ENCODE measurements at regions not wholly inside any gene's neighbourhood (a gene's known extent, or its start where the extent isn't known, plus 50 kb on each side); places are given as distances from the start of the nearest gene placed in this dataset.

DNA sequence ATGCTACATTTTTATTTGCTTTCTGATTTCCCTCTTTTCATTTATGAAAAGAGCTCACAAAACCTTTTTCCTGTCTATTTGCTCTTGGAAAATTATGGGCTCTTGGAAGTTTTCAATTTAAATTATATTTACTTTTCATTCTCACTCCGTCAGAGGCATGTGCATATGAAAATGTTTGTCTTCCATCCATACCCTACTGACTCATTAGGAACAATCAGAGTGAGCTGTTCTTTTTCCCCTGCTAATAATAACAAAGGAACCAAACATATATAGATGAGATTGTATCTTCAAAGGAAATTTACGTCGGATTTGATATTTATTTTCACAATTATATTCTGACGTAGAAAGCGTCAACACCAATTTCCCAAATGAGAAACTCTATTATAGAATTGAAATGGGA, 1101.2 kb downstream of the TSN start:
- Histone ChIP-seq H3K4me1 (ENCODE audit: insufficient read depth, low read length) (peaks cover 5% of the 10 kb centered on the region; the same call in 1 of the 2 replicates), H3K27me3 (ENCODE audit: insufficient read depth, low read length) (no peaks in the 10 kb centered on the region), H3K27ac (ENCODE audit: low read depth, low read length) (no peak overlapping the region), H3K4me3 (ENCODE audit: low read length) (no peak overlapping the region), H3K9me3 (ENCODE audit: insufficient read depth, low read depth, low read length) (no peaks in the 10 kb centered on the region), H3K9ac (ENCODE audit: low read depth, low read length) (no peak overlapping the region), H3K36me3 (ENCODE audit: insufficient read depth, low read length) (no peaks in the 10 kb centered on the region)
- 100% methylated on average over 2 of the region's 5 CpGs for WGBS

- Histone ChIP-seq H3K9me3 (ENCODE audit: insufficient read depth, low read depth, low read length) (no peaks in the 10 kb centered on the region), H3K27me3 (ENCODE audit: insufficient read depth, low read length) (no peaks in the 10 kb centered on the region), H3K9ac (ENCODE audit: low read depth, low read length) (no peak overlapping the region), H3K36me3 (ENCODE audit: insufficient read depth, low read length) (no peaks in the 10 kb centered on the region), H3K4me1 (ENCODE audit: insufficient read depth, low read length) (peaks cover 5% of the 10 kb centered on the region; the same call in 1 of the 2 replicates), H3K27ac (ENCODE audit: low read depth, low read length) (no peak overlapping the region), H3K4me3 (ENCODE audit: low read length) (no peak overlapping the region)
- WGBS: 100% methylated on average over 1 of the region's 2 CpGs
These were observed 1102.7 kb downstream of the TSN start for GRCh38 chr2:122858075-122858702.

DNA sequence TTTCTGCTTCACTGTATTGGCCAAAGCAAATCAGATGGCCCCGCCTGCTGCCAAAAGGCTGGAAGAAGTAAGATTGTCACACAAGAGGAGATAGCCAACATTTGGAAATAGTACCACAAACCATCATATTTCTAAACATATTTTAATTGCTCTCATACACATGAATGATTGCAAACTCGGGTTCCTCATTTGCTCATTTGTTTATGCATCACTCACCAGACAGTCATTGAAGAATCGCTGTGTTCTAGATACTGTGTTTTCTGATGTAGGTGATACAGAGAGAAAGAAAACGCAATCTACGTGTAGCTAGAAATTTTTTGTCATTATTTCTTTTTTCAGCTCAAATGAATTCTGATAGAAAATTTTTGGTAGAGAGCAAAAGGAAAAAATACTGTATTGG, 1103.4 kb downstream of the TSN start:
- Histone ChIP-seq H3K27me3 (ENCODE audit: insufficient read depth, low read length) (no peaks in the 10 kb centered on the region), H3K4me1 (ENCODE audit: insufficient read depth, low read length) (peaks cover 5% of the 10 kb centered on the region; the same call in 1 of the 2 replicates), H3K9me3 (ENCODE audit: insufficient read depth, low read depth, low read length) (no peaks in the 10 kb centered on the region), H3K4me3 (ENCODE audit: low read length) (no peak overlapping the region), H3K36me3 (ENCODE audit: insufficient read depth, low read length) (no peaks in the 10 kb centered on the region), H3K27ac (ENCODE audit: low read depth, low read length) (no peak overlapping the region), H3K9ac (ENCODE audit: low read depth, low read length) (no peak overlapping the region)
- WGBS: 96% methylated on average over 5 of the region's 5 CpGs

DNA sequence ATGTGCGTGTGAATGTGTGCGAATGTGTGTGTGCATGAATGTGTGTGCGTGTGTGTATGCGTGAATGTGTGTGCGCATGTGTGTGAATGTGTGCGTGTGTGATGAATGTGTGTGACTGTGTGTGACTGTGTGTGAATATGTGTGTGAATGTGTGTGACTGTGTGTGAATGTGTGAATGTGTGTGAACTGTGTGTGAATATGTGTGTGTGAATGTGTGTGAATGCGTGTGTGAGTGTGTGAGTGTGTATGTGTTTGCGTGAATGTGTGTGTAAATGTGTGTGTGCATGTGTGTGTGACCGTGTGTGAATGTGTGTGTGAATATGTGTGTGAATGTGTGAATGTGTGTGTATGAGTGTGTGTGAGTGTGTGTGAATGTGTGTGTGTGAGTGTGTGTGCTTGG, 1103.8 kb downstream of the TSN start:
- peaks cover 5% of the 10 kb centered on the region; the same call in 1 of the 2 replicates for H3K4me1 ChIP-seq (ENCODE audit: insufficient read depth, low read length)
- H3K9ac ChIP-seq (ENCODE audit: low read depth, low read length): no peak overlapping the region
- H3K27ac ChIP-seq (ENCODE audit: low read depth, low read length): no peak overlapping the region
- 83% methylated on average over 9 of the region's 9 CpGs for WGBS
- H3K9me3 ChIP-seq (ENCODE audit: insufficient read depth, low read depth, low read length): no peaks in the 10 kb centered on the region
- no peak overlapping the region for H3K4me3 ChIP-seq (ENCODE audit: low read length)
- H3K36me3 ChIP-seq (ENCODE audit: insufficient read depth, low read length): no peaks in the 10 kb centered on the region
- no peaks in the 10 kb centered on the region for H3K27me3 ChIP-seq (ENCODE audit: insufficient read depth, low read length)

DNA sequence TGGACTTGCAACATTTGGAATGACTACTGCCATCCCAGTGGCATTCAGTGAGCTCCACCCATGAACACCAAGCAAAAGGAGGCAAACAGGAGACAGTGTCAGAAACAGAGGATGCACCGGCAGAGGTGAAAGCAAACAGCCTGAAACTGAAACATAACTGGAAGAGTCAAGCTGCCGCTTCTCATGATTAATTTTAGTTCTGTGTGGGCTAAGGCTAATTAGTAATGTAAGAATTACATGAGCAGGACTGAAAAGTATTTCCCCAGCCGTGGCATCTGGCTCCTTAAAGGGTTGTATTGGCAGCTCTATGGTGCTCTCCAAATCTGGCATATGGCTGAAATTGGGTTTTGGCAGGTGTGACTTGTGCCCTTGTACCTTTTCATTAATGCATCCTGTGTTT, 1108.1 kb downstream of the TSN start:
- Histone ChIP-seq H3K9ac (ENCODE audit: low read depth, low read length) (no peak overlapping the region), H3K4me1 (ENCODE audit: insufficient read depth, low read length) (no peaks in the 10 kb centered on the region), H3K27ac (ENCODE audit: low read depth, low read length) (no peak overlapping the region), H3K36me3 (ENCODE audit: insufficient read depth, low read length) (no peaks in the 10 kb centered on the region), H3K27me3 (ENCODE audit: insufficient read depth, low read length) (no peaks in the 10 kb centered on the region), H3K9me3 (ENCODE audit: insufficient read depth, low read depth, low read length) (no peaks in the 10 kb centered on the region), H3K4me3 (ENCODE audit: low read length) (no peak overlapping the region)
- 95% methylated on average over 3 of the region's 3 CpGs for whole genome bisulfite sequencing

DNA sequence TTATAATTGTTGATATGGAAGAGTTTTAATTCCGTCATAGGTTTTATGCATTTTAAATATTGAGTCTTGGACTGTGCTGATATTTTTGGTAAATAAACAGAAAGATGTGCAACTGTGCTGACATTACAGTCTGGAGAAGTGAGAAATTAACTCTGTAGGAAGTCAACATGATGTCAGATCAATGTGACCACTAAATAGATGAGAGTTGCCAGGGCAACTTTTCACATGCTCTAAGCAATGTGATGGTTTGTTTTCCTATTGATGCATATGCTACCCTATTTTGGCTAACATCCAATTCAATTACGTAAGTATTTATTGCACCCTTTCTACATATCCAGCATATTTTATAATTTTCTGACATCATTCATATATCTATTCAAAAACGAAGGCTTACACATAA, 1109.3 kb downstream of the TSN start:
- Histone ChIP-seq H3K27ac (ENCODE audit: low read depth, low read length) (no peak overlapping the region), H3K36me3 (ENCODE audit: insufficient read depth, low read length) (no peaks in the 10 kb centered on the region), H3K9me3 (ENCODE audit: insufficient read depth, low read depth, low read length) (no peaks in the 10 kb centered on the region), H3K4me1 (ENCODE audit: insufficient read depth, low read length) (no peaks in the 10 kb centered on the region), H3K9ac (ENCODE audit: low read depth, low read length) (no peak overlapping the region), H3K4me3 (ENCODE audit: low read length) (no peak overlapping the region), H3K27me3 (ENCODE audit: insufficient read depth, low read length) (no peaks in the 10 kb centered on the region)
- WGBS: 95% methylated on average over 3 of the region's 3 CpGs

DNA sequence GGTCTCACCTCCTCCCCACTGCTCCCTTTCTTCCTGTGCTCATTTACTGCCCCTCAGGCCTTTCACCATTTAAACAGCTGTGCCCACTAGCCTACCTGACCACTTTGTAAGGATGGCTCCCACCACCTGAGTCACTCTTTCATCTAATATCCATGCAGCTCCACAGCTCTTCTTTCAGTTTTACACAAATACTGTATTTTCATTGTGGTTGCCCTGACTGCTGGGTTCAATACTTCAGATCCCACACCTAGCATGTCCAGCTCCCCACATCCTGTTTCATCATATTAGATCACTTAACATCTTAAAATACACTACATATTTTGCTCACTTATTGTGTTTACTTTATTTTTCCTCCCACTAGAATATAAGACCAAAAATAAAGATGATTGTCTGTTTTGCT, 1110.6 kb downstream of the TSN start:
- Histone ChIP-seq H3K36me3 (ENCODE audit: insufficient read depth, low read length) (no peaks in the 10 kb centered on the region), H3K4me3 (ENCODE audit: low read length) (no peak overlapping the region), H3K9ac (ENCODE audit: low read depth, low read length) (no peak overlapping the region), H3K27me3 (ENCODE audit: insufficient read depth, low read length) (no peaks in the 10 kb centered on the region), H3K27ac (ENCODE audit: low read depth, low read length) (no peak overlapping the region), H3K9me3 (ENCODE audit: insufficient read depth, low read depth, low read length) (no peaks in the 10 kb centered on the region), H3K4me1 (ENCODE audit: insufficient read depth, low read length) (no peaks in the 10 kb centered on the region)

DNA sequence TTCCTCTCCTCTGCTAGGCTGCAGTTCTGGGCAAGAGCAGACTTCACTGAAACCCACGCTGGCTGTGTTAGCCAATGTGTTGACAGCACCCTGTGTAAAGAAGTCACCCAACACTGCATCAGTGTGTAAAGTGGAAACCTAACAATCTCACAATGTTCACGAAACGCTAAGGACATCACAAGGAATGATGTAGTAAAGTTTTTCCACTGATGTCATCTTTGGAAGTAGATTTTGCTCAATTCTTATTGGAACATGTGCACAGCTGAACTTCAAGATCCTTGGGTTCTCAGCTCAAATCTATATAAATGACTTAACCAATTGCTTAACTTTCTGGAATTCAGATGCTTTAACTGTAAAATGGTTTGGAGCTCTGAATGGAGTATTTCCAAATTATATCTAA, 1112.5 kb downstream of the TSN start:
- H3K4me3 ChIP-seq (ENCODE audit: low read length): no peak overlapping the region
- no peaks in the 10 kb centered on the region for H3K27me3 ChIP-seq (ENCODE audit: insufficient read depth, low read length)
- no peaks in the 10 kb centered on the region for H3K36me3 ChIP-seq (ENCODE audit: insufficient read depth, low read length)
- no peaks in the 10 kb centered on the region for H3K9me3 ChIP-seq (ENCODE audit: insufficient read depth, low read depth, low read length)
- no peak overlapping the region for H3K27ac ChIP-seq (ENCODE audit: low read depth, low read length)
- 95% methylated on average over 3 of the region's 3 CpGs for WGBS
- no peak overlapping the region for H3K9ac ChIP-seq (ENCODE audit: low read depth, low read length)
- H3K4me1 ChIP-seq (ENCODE audit: insufficient read depth, low read length): no peaks in the 10 kb centered on the region

DNA sequence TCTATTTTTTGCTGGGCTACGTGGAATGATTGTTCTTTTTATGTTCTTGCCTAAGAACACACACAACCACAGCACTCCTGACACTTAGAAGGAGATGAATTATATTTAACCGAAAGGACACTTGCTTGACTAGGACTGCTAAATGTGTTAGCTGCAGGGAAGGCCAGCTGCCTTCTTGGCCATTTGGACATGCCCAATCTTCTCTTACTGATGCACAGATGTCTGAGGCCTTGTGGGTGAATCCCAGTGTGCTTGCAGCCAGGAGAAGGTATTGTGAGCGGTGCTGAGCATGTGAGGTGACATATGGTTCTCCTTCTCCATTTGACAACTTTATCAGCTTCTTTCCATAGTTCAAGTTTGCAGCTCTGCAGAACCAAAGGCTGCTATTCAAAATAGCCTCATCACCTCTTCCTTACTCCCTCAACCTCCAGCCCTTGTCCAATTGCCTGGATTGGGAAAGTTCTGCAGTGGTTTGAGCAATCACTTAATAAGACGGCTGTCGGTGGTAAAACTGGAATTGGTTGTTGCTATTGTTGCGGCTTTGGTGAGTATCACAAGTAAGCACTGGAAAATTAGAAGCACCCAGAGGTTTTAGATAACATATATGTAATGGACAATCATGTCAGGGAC, 1113.3 kb downstream of the TSN start:
- no peaks in the 10 kb centered on the region for H3K27me3 ChIP-seq (ENCODE audit: insufficient read depth, low read length)
- no peaks in the 10 kb centered on the region for H3K9me3 ChIP-seq (ENCODE audit: insufficient read depth, low read depth, low read length)
- H3K36me3 ChIP-seq (ENCODE audit: insufficient read depth, low read length): no peaks in the 10 kb centered on the region
- H3K9ac ChIP-seq (ENCODE audit: low read depth, low read length): no peak overlapping the region
- H3K4me3 ChIP-seq (ENCODE audit: low read length): no peak overlapping the region
- H3K4me1 ChIP-seq (ENCODE audit: insufficient read depth, low read length): no peaks in the 10 kb centered on the region
- WGBS: 95% methylated on average over 5 of the region's 6 CpGs
- no peak overlapping the region for H3K27ac ChIP-seq (ENCODE audit: low read depth, low read length)

GRCh38 chr2:122873951-122874350, 1118.5 kb downstream of the TSN start:
- Histone ChIP-seq H3K36me3 (ENCODE audit: insufficient read depth, low read length) (no peaks in the 10 kb centered on the region), H3K9ac (ENCODE audit: low read depth, low read length) (no peak overlapping the region), H3K4me3 (ENCODE audit: low read length) (no peak overlapping the region), H3K9me3 (ENCODE audit: insufficient read depth, low read depth, low read length) (no peaks in the 10 kb centered on the region), H3K4me1 (ENCODE audit: insufficient read depth, low read length) (no peaks in the 10 kb centered on the region), H3K27ac (ENCODE audit: low read depth, low read length) (no peak overlapping the region), H3K27me3 (ENCODE audit: insufficient read depth, low read length) (no peaks in the 10 kb centered on the region)
- 92% methylated on average over 1 of the region's 2 CpGs for WGBS

DNA sequence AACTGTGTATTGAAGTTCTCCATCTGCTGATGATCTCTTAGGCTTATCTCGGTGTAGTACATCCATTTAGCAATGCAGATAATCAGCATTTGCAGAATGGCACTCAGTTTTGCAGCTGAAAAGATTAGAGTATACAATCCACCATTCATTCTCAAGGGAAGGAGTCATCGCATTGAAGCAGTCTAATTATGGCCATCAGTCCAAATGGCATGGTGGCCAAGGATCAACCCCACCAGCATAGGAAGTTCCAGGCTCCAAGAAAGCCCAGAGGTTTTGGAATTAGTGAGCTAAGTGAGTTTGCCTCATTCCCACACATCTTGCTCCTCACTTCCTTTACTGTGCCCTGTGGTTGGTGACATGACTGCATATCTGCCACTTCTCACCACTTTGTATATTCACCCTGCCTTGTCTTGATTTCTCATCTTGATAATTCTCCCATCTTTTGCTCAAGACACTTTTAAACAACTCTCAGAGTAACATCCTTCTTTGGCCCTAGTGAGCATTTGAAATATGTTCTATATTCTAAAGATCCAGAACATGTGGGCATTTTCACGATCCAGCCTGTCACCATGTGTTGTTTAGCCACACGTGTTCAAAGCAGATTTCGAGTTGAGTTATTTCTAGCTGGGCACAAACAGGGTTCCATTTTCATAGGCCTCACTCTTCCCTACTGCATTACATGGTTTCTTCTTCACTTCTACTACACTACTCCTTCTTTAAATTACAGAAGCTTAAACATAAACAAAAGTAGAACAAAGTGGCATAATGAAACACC, 1119.8 kb downstream of the TSN start:
- H3K9ac ChIP-seq (ENCODE audit: low read depth, low read length): no peak overlapping the region
- 92% methylated on average over 5 of the region's 5 CpGs for WGBS
- no peak overlapping the region for H3K4me3 ChIP-seq (ENCODE audit: low read length)
- no peak overlapping the region for H3K27ac ChIP-seq (ENCODE audit: low read depth, low read length)
- H3K27me3 ChIP-seq (ENCODE audit: insufficient read depth, low read length): no peaks in the 10 kb centered on the region
- no peaks in the 10 kb centered on the region for H3K4me1 ChIP-seq (ENCODE audit: insufficient read depth, low read length)
- no peaks in the 10 kb centered on the region for H3K9me3 ChIP-seq (ENCODE audit: insufficient read depth, low read depth, low read length)
- no peaks in the 10 kb centered on the region for H3K36me3 ChIP-seq (ENCODE audit: insufficient read depth, low read length)
